ENCODE measurements at regions not wholly inside any gene's neighbourhood (a gene's known extent, or its start where the extent isn't known, plus 50 kb on each side); places are given as distances from the start of the nearest gene placed in this dataset.

DNA sequence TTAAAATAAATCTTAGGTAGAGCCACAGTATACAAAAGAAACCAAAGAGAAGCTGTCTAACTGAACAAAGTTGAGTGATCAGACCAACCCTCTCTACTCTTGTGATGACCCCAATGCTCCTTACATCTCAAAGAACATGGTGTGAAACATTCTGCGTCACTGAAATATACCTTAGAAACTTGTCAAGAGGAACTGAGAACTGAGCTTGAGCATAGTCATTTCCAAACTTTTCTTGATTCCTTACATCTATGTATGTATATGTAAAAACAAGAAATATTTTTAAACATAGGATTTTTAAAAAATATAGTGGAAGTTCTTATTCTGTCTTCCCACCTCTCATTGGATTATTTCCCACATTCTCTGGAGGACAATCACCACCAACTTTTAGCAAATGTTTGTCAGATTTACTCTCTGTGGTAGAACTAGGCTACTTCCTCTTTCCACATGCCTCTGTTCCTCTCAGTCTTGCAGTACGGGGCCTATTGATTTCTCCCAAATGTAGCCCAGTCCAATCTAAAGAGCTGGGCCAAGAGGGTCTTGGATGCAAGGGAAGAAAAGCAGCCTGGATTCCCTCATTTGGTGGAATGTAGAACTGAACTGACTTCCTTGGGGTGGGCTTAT lies 98.2 kb upstream of the HHIP start (continued):
- TF ChIP-seq, protein P1, sequence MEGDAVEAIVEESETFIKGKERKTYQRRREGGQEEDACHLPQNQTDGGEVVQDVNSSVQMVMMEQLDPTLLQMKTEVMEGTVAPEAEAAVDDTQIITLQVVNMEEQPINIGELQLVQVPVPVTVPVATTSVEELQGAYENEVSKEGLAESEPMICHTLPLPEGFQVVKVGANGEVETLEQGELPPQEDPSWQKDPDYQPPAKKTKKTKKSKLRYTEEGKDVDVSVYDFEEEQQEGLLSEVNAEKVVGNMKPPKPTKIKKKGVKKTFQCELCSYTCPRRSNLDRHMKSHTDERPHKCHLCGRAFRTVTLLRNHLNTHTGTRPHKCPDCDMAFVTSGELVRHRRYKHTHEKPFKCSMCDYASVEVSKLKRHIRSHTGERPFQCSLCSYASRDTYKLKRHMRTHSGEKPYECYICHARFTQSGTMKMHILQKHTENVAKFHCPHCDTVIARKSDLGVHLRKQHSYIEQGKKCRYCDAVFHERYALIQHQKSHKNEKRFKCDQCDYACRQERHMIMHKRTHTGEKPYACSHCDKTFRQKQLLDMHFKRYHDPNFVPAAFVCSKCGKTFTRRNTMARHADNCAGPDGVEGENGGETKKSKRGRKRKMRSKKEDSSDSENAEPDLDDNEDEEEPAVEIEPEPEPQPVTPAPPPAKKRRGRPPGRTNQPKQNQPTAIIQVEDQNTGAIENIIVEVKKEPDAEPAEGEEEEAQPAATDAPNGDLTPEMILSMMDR (conservative IDR thresholded peaks at IDR 0.05; ENCODE audit: low read depth in 2 of 2) = no peak
- TF ChIP-seq, protein P2, sequence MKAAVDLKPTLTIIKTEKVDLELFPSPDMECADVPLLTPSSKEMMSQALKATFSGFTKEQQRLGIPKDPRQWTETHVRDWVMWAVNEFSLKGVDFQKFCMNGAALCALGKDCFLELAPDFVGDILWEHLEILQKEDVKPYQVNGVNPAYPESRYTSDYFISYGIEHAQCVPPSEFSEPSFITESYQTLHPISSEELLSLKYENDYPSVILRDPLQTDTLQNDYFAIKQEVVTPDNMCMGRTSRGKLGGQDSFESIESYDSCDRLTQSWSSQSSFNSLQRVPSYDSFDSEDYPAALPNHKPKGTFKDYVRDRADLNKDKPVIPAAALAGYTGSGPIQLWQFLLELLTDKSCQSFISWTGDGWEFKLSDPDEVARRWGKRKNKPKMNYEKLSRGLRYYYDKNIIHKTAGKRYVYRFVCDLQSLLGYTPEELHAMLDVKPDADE (IDR thresholded peaks at IDR 0.05) = no peak
- no peak for TF ChIP-seq JUNB (IDR thresholded peaks at IDR 0.05; ENCODE audit: unreplicated experiment)
- TF ChIP-seq STAT1 (IDR thresholded peaks at IDR 0.05; ENCODE audit: unreplicated experiment) = no peak

DNA sequence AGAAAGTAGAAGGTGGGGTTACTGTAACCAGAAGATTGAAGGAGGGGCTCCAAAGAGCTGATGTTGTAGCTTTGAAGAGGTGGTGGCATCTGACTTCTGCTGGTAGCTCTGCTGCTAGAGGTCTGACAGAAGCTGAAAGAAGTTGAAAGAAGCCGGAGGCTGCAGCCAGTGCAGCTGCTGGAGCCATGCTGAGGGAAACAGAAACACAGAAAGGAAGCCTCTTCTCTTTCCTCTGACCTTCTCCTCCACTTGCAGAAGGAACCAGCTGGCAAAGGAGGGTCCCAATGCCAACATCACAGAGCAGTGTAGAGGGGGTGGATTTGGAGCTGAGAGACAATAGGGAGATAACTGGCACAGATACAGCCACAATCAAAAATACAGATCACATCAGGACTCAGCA lies 89.3 kb upstream of the HHIP start:
- Histone ChIP-seq H3K27ac (ENCODE audit: low read depth) (no peak overlapping the region), H3K27me3 (ENCODE audit: insufficient read depth) (no peaks in the 10 kb centered on the region), H3K4me1 (ENCODE audit: insufficient read depth) (no peaks in the 10 kb centered on the region), H2AFZ (no peak overlapping the region), H3F3A (replicated peaks; ENCODE audit: low read depth) (no peaks in the 10 kb centered on the region), H3K36me3 (ENCODE audit: insufficient read depth) (no peaks in the 10 kb centered on the region), H3K79me2 (replicated peaks; ENCODE audit: insufficient read depth) (no peaks in the 10 kb centered on the region), H4K20me1 (replicated peaks; ENCODE audit: insufficient read depth) (no peaks in the 10 kb centered on the region), H3K4me3 (no peak overlapping the region), H3K9me2 (ENCODE audit: insufficient read depth) (no peaks in the 10 kb centered on the region), H3K4me2 (no peak overlapping the region)
- no peak for DNase-seq (ENCODE audit: low spot score)
- Mint-ChIP-seq H3K4me1 (peaks cover 3% of the 10 kb centered on the region), H3K27me3 (ENCODE audit: insufficient read depth, low read depth, poor library complexity) (no peaks in the 10 kb centered on the region), H3K36me3 (ENCODE audit: low read depth) (no peaks in the 10 kb centered on the region), H3K9me3 (no peaks in the 10 kb centered on the region), H3K4me3 (no peak overlapping the region), H3K27ac (no peak overlapping the region)
- ATAC-seq = no peak
- TF ChIP-seq, protein P2 (IDR thresholded peaks at IDR 0.05) = no peak
- TF ChIP-seq ZNF331 (CRISPR knock-in tag; IDR thresholded peaks at IDR 0.05; ENCODE audit: low read depth) = no peak
- TF ChIP-seq, protein P3, sequence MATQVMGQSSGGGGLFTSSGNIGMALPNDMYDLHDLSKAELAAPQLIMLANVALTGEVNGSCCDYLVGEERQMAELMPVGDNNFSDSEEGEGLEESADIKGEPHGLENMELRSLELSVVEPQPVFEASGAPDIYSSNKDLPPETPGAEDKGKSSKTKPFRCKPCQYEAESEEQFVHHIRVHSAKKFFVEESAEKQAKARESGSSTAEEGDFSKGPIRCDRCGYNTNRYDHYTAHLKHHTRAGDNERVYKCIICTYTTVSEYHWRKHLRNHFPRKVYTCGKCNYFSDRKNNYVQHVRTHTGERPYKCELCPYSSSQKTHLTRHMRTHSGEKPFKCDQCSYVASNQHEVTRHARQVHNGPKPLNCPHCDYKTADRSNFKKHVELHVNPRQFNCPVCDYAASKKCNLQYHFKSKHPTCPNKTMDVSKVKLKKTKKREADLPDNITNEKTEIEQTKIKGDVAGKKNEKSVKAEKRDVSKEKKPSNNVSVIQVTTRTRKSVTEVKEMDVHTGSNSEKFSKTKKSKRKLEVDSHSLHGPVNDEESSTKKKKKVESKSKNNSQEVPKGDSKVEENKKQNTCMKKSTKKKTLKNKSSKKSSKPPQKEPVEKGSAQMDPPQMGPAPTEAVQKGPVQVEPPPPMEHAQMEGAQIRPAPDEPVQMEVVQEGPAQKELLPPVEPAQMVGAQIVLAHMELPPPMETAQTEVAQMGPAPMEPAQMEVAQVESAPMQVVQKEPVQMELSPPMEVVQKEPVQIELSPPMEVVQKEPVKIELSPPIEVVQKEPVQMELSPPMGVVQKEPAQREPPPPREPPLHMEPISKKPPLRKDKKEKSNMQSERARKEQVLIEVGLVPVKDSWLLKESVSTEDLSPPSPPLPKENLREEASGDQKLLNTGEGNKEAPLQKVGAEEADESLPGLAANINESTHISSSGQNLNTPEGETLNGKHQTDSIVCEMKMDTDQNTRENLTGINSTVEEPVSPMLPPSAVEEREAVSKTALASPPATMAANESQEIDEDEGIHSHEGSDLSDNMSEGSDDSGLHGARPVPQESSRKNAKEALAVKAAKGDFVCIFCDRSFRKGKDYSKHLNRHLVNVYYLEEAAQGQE (IDR thresholded peaks at IDR 0.05; ENCODE audit: unreplicated experiment) = no peak
- no peak for TF ChIP-seq POLR2AphosphoS5 (IDR thresholded peaks at IDR 0.05; ENCODE audit: low read depth)
